Keratinocyte (primary cell): ENCODE measurements at regions not wholly inside any gene's neighbourhood (a gene's known extent, or its start where the extent isn't known, plus 50 kb on each side); places are given as distances from the start of the nearest gene placed in this dataset.

Experiments
- EZH2 ChIP-seq: IDR thresholded peaks from one replicate; pipeline ENCODE4 v1.6.1; 2012; ENCODE audit warnings: inconsistent platforms, mild to moderate bottlenecking, low read length, moderate library complexity
- TF ChIP-seq, protein P1 (sequence below), 3 experiments: IDR thresholded peaks in 1 of 3; conservative IDR thresholded peaks in 1 of 3; optimal IDR thresholded peaks in 1 of 3; 2 replicates in 2 of 3; 3 replicates in 1 of 3; pipeline versions ENCODE3 to v1.5.1; 2011; ENCODE audit warnings: low read length in 3 of 3, mild to moderate bottlenecking in 3 of 3, moderate library complexity in 2 of 3, control low read depth in 1 of 3, inconsistent platforms in 1 of 3; ENCODE audit not compliant: insufficient read depth in 2 of 3; ENCODE audit errors: extremely low read depth in 1 of 3

DNA sequence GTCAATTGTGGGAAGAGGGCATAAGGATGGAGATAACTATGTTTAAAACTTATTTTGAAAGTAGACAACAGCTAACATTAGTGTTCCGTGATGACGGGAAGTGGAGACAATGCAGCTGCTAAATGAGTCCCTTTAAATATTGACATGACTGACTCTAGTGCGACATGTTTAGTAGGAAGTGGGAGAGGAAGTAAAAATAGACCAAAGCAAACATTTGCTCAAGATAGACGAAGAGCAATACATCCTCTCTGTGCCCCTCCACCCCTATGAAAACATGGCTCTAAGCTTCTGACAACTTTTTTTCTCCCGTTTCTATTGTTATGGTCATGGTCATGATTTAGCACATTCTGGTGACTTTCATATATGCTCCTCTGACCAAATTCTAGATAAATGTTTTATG lies 60.0 kb upstream of the HMCN1 start:
- TF ChIP-seq, protein P1, sequence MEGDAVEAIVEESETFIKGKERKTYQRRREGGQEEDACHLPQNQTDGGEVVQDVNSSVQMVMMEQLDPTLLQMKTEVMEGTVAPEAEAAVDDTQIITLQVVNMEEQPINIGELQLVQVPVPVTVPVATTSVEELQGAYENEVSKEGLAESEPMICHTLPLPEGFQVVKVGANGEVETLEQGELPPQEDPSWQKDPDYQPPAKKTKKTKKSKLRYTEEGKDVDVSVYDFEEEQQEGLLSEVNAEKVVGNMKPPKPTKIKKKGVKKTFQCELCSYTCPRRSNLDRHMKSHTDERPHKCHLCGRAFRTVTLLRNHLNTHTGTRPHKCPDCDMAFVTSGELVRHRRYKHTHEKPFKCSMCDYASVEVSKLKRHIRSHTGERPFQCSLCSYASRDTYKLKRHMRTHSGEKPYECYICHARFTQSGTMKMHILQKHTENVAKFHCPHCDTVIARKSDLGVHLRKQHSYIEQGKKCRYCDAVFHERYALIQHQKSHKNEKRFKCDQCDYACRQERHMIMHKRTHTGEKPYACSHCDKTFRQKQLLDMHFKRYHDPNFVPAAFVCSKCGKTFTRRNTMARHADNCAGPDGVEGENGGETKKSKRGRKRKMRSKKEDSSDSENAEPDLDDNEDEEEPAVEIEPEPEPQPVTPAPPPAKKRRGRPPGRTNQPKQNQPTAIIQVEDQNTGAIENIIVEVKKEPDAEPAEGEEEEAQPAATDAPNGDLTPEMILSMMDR (optimal IDR thresholded peaks at IDR 0.05 in 1 of 3, IDR thresholded peaks at IDR 0.05 in 1 of 3, conservative IDR thresholded peaks at IDR 0.05 in 1 of 3; ENCODE audit: extremely low read depth in 1 of 3, insufficient read depth in 2 of 3, low read length in 3 of 3), result no peak
- TF ChIP-seq EZH2, result no peak
